HFFc6 (cell line): ENCODE measurements at regions not wholly inside any gene's neighbourhood (a gene's known extent, or its start where the extent isn't known, plus 50 kb on each side); places are given as distances from the start of the nearest gene placed in this dataset.

ENCODE experiments used
- DNase-seq: peaks from one replicate; pipeline ENCODE4 v3.0.0-alpha.2; 2018
- H3K27ac Mint-ChIP-seq: 2 replicates; pipeline ENCODE4 v1.8.0; 2020; ENCODE audit warnings: mild to moderate bottlenecking, mixed read lengths
- H3K27me3 Mint-ChIP-seq: 2 replicates; pipeline ENCODE4 v1.8.0; 2021; ENCODE audit warnings: mild to moderate bottlenecking, moderate library complexity, mixed read lengths; ENCODE audit not compliant: insufficient read depth
- H3K36me3 Mint-ChIP-seq: 2 replicates; pipeline ENCODE4 v1.8.0; 2021; ENCODE audit warnings: low read depth, mixed read lengths
- H3K4me1 Mint-ChIP-seq: 2 replicates; pipeline ENCODE4 v1.8.0; 2020; ENCODE audit warnings: low read depth, mixed read lengths
- H3K4me3 Mint-ChIP-seq: 2 replicates; pipeline ENCODE4 v1.8.0; 2020; ENCODE audit warnings: mild to moderate bottlenecking, moderate library complexity, mixed read lengths
- H3K9me3 Mint-ChIP-seq: 2 replicates; pipeline ENCODE4 v1.8.0; 2020; ENCODE audit warnings: mild to moderate bottlenecking, mixed read lengths
- TF ChIP-seq, protein P1 (sequence below): fragments of 200-600 bp; sonication (generic); IDR thresholded peaks from 2 replicates; pipeline ENCODE4 v1.5.0; 2021; ENCODE audit warnings: antibody characterized with exemption, mild to moderate bottlenecking

DNA sequence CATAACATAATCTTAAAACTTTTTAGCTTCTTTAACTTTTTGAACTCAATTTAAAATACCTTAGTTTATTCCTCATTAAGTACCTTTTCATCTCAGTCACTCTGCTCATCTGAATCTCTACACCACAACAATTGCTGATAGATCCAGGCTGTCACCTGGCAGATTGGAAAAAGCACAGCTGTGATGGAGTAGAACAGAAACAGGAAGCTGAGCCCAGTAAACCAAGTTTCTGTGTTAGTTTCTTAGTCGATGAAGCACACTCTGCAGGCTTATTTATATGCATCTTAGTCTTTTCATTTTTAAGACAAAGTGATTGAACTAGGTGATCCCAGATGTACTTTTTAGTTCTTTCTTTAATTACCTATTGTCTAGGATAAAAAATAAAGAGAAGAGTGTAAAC is 1398.0 kb upstream of the ALCAM start:
- TF ChIP-seq, protein P1, sequence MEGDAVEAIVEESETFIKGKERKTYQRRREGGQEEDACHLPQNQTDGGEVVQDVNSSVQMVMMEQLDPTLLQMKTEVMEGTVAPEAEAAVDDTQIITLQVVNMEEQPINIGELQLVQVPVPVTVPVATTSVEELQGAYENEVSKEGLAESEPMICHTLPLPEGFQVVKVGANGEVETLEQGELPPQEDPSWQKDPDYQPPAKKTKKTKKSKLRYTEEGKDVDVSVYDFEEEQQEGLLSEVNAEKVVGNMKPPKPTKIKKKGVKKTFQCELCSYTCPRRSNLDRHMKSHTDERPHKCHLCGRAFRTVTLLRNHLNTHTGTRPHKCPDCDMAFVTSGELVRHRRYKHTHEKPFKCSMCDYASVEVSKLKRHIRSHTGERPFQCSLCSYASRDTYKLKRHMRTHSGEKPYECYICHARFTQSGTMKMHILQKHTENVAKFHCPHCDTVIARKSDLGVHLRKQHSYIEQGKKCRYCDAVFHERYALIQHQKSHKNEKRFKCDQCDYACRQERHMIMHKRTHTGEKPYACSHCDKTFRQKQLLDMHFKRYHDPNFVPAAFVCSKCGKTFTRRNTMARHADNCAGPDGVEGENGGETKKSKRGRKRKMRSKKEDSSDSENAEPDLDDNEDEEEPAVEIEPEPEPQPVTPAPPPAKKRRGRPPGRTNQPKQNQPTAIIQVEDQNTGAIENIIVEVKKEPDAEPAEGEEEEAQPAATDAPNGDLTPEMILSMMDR: no peak
- H3K36me3 Mint-ChIP-seq: no peaks in the 10 kb centered on the region; the same call in 1 of the 2 replicates
- no peak for DNase-seq
- H3K9me3 Mint-ChIP-seq: peaks cover 27% of the 10 kb centered on the region
- H3K4me3 Mint-ChIP-seq: no peak overlapping the region
- H3K4me1 Mint-ChIP-seq: no peaks in the 10 kb centered on the region
- no peaks in the 10 kb centered on the region; the same call in 1 of the 2 replicates for H3K27me3 Mint-ChIP-seq
- H3K27ac Mint-ChIP-seq: no peak overlapping the region

DNA sequence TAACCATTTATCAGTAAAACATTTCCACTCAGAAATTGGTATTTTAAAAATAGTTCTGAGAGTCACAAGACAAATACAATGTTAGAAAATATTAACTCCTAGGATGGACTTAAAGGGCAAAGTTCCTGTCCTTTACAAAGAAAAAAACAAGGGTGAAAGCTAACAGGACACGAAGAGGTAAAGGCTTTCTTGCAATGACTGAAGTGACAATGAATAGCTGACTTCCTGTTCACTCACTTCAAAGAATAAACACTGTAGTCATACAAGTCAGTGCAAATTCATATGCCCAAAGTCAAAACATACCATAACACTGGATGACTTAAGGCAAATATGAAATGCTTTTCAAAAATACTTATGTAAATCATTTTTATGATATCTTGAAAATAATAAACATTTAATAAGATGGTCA is 1389.8 kb upstream of the ALCAM start:
- TF ChIP-seq, protein P1: no peak
- Mint-ChIP-seq H3K27me3 (no peaks in the 10 kb centered on the region; the same call in 1 of the 2 replicates), H3K27ac (no peak overlapping the region), H3K4me3 (no peak overlapping the region), H3K9me3 (peaks cover 25% of the 10 kb centered on the region), H3K36me3 (no peaks in the 10 kb centered on the region; the same call in 1 of the 2 replicates), H3K4me1 (no peaks in the 10 kb centered on the region)
- DNase-seq: no peak

DNA sequence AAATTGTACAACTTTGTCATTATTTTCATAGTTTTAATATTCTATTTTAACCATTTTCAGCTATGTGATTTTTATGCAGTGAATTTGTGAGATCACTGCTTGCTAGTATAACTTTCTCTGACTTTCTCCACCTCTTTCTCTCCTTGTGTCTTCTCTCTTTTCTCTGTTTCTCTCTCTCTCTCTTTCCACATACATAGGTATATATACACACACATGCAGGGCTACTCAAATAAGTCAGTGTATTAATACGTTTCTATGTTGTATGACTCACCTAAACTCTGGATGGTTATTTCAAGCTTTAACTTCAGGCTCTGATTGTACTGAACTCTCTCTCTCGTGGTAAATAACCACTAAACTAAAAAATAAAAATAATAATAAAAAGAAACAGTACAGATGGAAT is 1389.3 kb upstream of the ALCAM start:
- DNase-seq: no peak
- Mint-ChIP-seq H3K27ac (no peak overlapping the region), H3K36me3 (no peaks in the 10 kb centered on the region; the same call in 1 of the 2 replicates), H3K9me3 (peaks cover 25% of the 10 kb centered on the region), H3K27me3 (no peaks in the 10 kb centered on the region; the same call in 1 of the 2 replicates), H3K4me1 (no peaks in the 10 kb centered on the region), H3K4me3 (no peak overlapping the region)
- TF ChIP-seq, protein P1: no peak

DNA sequence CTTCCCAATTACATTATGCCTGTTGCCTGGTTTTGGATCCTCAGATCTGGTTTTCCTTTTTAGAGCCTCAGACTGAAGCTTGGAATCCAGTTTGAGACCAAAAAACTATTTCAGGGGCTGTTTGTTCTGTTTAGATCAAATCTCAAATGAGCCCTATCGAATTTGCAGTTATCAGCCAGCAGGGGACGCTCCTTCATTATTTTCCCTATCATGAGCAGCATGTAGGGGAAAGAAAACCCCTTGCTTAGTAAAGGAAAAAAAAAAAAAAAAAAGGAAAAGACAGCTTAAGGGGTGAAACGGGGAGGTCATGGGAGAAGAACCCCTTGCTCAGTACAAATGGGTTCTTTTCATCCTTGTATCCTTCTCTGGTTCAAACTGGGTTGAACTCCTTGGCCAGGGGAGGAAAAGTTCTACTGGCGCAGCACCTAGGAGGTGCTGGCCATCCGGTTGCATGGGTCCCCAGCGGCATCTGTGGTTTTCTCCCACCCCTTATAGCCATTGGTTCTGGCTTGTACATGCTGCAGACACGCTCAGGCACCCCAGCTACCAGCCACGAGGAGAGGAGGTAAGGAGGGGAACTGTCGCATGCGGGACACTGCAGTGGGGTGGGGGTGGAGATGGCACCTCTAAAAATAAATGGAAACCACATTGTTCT is 1375.1 kb upstream of the ALCAM start:
- Mint-ChIP-seq H3K4me3 (no peak overlapping the region; the same call in 1 of the 2 replicates), H3K4me1 (no peaks in the 10 kb centered on the region), H3K36me3 (no peaks in the 10 kb centered on the region), H3K27ac (no peak overlapping the region), H3K9me3 (peaks cover 4% of the 10 kb centered on the region; the same call in 1 of the 2 replicates), H3K27me3 (peaks cover 2% of the 10 kb centered on the region)
- TF ChIP-seq, protein P1: peak; percentile 71
- no peak for DNase-seq

DNA sequence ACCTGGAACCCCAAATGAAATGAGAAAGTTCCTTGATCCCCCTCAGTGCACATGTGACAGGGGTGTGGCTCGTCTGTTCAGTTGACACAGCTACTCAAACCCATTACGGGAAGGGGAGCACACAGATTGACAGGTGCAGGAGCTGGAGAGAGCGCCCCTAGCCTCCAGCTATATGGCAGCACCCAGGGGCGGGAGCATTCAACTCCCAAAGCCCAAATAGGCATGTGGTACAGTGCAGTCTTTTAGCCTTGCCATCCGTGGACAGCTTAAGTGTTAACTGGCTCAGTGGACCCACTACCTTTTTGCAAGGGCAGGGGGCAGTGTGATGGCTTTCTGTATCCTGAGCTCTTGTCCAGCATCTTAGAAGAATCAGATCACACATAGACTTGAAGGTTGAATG is 1374.2 kb upstream of the ALCAM start:
- no peaks in the 10 kb centered on the region for H3K36me3 Mint-ChIP-seq
- no peak overlapping the region for H3K4me3 Mint-ChIP-seq
- peaks cover 4% of the 10 kb centered on the region; the same call in 1 of the 2 replicates for H3K9me3 Mint-ChIP-seq
- TF ChIP-seq, protein P1: no peak
- no peak overlapping the region for H3K27ac Mint-ChIP-seq
- H3K27me3 Mint-ChIP-seq: peaks cover 2% of the 10 kb centered on the region
- H3K4me1 Mint-ChIP-seq: no peaks in the 10 kb centered on the region
- no peak for DNase-seq
